Thyroid gland (tissue), 4 donors: ENCODE measurements at regions not wholly inside any gene's neighbourhood (a gene's known extent, or its start where the extent isn't known, plus 50 kb on each side); places are given as distances from the start of the nearest gene placed in this dataset.
"Not testable (repeated sequence)": the region's sequence is repeated elsewhere in the genome, so short reads cannot be mapped to it uniquely, and the experiment has no call there.

ENCODE experiments used
- DNase-seq, 2 donors: peaks; one replicate each; pipeline ENCODE4 v3.0.0-alpha.2; 2019
- H3K27ac ChIP-seq, 3 donors: fragments of 200-600 bp; sonication (generic); 1 replicate in 2 of 3; 2 replicates in 1 of 3; pipeline ENCODE4 v1.5.1; 2016 to 2019; ENCODE audit warnings: mild to moderate bottlenecking in 1 of 3, moderate library complexity in 1 of 3
- H3K27me3 ChIP-seq: fragments of 200-600 bp; sonication (generic); one replicate; pipeline ENCODE4 v1.5.1; 2019
- H3K36me3 ChIP-seq, 2 donors: fragments of 200-600 bp; sonication (generic); one replicate each; pipeline ENCODE4 v1.5.1; 2016 to 2019
- H3K4me1 ChIP-seq, 2 donors: fragments of 200-600 bp; sonication (generic); one replicate each; pipeline ENCODE4 v1.5.1; 2017 to 2019
- H3K4me3 ChIP-seq, 3 donors: fragments of 200-600 bp; sonication (generic); replicated peaks in 1 of 3; 1 replicate in 2 of 3; 2 replicates in 1 of 3; pipeline ENCODE4 v1.5.1; 2016; ENCODE audit warnings: mild to moderate bottlenecking in 1 of 3
- H3K9me3 ChIP-seq: fragments of 200-600 bp; sonication (generic); one replicate; pipeline ENCODE4 v1.5.1; 2017
- CTCF ChIP-seq, 6 experiments: fragments of 200-600 bp in 3 of 6; fragments of 450-650 bp in 3 of 6; sonication (generic) in 3 of 6; IDR thresholded peaks; one replicate each; pipeline ENCODE4 v1.5.1; 2016 to 2019; ENCODE audit warnings: antibody characterized with exemption in 6 of 6, mild to moderate bottlenecking in 2 of 6, inconsistent platforms in 1 of 6, moderate library complexity in 1 of 6
- POLR2A ChIP-seq, 2 donors: fragments of 450-650 bp; IDR thresholded peaks; one replicate each; pipeline ENCODE4 v1.6.1; 2017; ENCODE audit warnings: antibody characterized with exemption in 2 of 2, mild to moderate bottlenecking in 2 of 2, moderate library complexity in 1 of 2
- WGBS, 2 donors: methylation state at CpG; one replicate each; pipeline ENCODE4 v1.1.5; 2017; 5-methylcytosine and 5-hydroxymethylcytosine counted together
- intact Hi-C: fragments of 100-400 bp; cut with DNase I; formaldehyde crosslinking; loops from one replicate; pipeline ENCODE4 v1.15.1; 2023

- Histone ChIP-seq H3K4me3 (no peak overlapping the region), H3K27me3 (no peaks in the 10 kb centered on the region), H3K27ac (no peak overlapping the region), H3K36me3 (no peaks in the 10 kb centered on the region), H3K9me3 (no peaks in the 10 kb centered on the region), H3K4me1 (no peaks in the 10 kb centered on the region)
- intact Hi-C loops: no loop called here
- TF ChIP-seq CTCF (IDR thresholded peaks at IDR 0.05): no peak
- TF ChIP-seq POLR2A (IDR thresholded peaks at IDR 0.05): no peak
- DNase-seq: no peak
These were observed 558.4 kb upstream of the ST8SIA4 start for GRCh38 chr5:101461455-101461854.

- no peak for DNase-seq
- Histone ChIP-seq H3K36me3 (no peaks in the 10 kb centered on the region), H3K27ac (no peak overlapping the region), H3K9me3 (no peaks in the 10 kb centered on the region), H3K27me3 (no peaks in the 10 kb centered on the region), H3K4me3 (no peak overlapping the region), H3K4me1 (no peaks in the 10 kb centered on the region)
- TF ChIP-seq CTCF (IDR thresholded peaks at IDR 0.05) (no peak), POLR2A (IDR thresholded peaks at IDR 0.05) (no peak)
- intact Hi-C loops: no loop called here
- 69 to 75% methylated on average over 4 of the region's 4 CpGs for WGBS, 2 donors
These were observed 555.5 kb upstream of the ST8SIA4 start for GRCh38 chr5:101458587-101458986.

- Histone ChIP-seq H3K36me3 (no peaks in the 10 kb centered on the region), H3K27ac (no peak overlapping the region), H3K9me3 (no peaks in the 10 kb centered on the region), H3K27me3 (no peaks in the 10 kb centered on the region), H3K4me1 (no peaks in the 10 kb centered on the region), H3K4me3 (no peak overlapping the region)
- no peak for TF ChIP-seq CTCF (IDR thresholded peaks at IDR 0.05)
- no peak for TF ChIP-seq POLR2A (IDR thresholded peaks at IDR 0.05)
- DNase-seq: no peak
- WGBS, 2 donors: 77 to 83% methylated on average over 2 of the region's 2 CpGs
- intact Hi-C loops: no loop called here
These were observed 552.8 kb upstream of the ST8SIA4 start for GRCh38 chr5:101455851-101456250.

GRCh38 chr5:101455048-101455447 is 552.0 kb upstream of the ST8SIA4 start:
- Histone ChIP-seq H3K27me3 (no peaks in the 10 kb centered on the region), H3K4me1 (no peaks in the 10 kb centered on the region), H3K27ac (no peak overlapping the region), H3K4me3 (no peak overlapping the region), H3K36me3 (no peaks in the 10 kb centered on the region), H3K9me3 (no peaks in the 10 kb centered on the region)
- no peak for TF ChIP-seq POLR2A (IDR thresholded peaks at IDR 0.05)
- no peak for TF ChIP-seq CTCF (IDR thresholded peaks at IDR 0.05)
- no peak for DNase-seq
- intact Hi-C loops: no loop called here
- WGBS, 2 donors: 93 to 97% methylated on average over 1 of the region's 1 CpG

- H3K36me3 ChIP-seq, H3K9me3 ChIP-seq, intact Hi-C loops, H3K4me1 ChIP-seq, DNase-seq, H3K27ac ChIP-seq, H3K27me3 ChIP-seq, H3K4me3 ChIP-seq: not testable (repeated sequence)
- 91 to 93% methylated on average over 8 of the region's 8 CpGs for WGBS, 2 donors
These were observed 539.2 kb upstream of the ST8SIA4 start for GRCh38 chr5:101442281-101442680.

- H3K4me3 ChIP-seq: no peak overlapping the region
- H3K27ac ChIP-seq: no peak overlapping the region
- WGBS, 2 donors: 87 to 95% methylated on average over 2 of the region's 2 CpGs
- DNase-seq: no peak
- H3K9me3 ChIP-seq: no peaks in the 10 kb centered on the region
- TF ChIP-seq CTCF (IDR thresholded peaks at IDR 0.05) (no peak), POLR2A (IDR thresholded peaks at IDR 0.05) (no peak)
- no peaks in the 10 kb centered on the region for H3K27me3 ChIP-seq
- intact Hi-C loops: no loop called here
- H3K4me1 ChIP-seq: peaks cover 0 to 6% of the 10 kb centered on the region in 2 donors
- no peaks in the 10 kb centered on the region for H3K36me3 ChIP-seq
These were observed 537.1 kb upstream of the ST8SIA4 start for GRCh38 chr5:101440173-101440572.
